GM12875 (cell line): ENCODE measurements at regions not wholly inside any gene's neighbourhood (a gene's known extent, or its start where the extent isn't known, plus 50 kb on each side); places are given as distances from the start of the nearest gene placed in this dataset.

Experiments
- H3K4me3 ChIP-seq: one replicate; pipeline ENCODE4 v1.5.1; 2011; ENCODE audit warnings: low read depth, low read length, control low read depth
- TF ChIP-seq, protein P1 (sequence below): IDR thresholded peaks from 2 replicates; pipeline ENCODE4 v1.5.1; 2011; ENCODE audit warnings: low read depth, mild to moderate bottlenecking, control low read depth, inconsistent platforms, low read length, moderate library complexity, borderline replicate concordance; ENCODE audit not compliant: insufficient read depth

DNA sequence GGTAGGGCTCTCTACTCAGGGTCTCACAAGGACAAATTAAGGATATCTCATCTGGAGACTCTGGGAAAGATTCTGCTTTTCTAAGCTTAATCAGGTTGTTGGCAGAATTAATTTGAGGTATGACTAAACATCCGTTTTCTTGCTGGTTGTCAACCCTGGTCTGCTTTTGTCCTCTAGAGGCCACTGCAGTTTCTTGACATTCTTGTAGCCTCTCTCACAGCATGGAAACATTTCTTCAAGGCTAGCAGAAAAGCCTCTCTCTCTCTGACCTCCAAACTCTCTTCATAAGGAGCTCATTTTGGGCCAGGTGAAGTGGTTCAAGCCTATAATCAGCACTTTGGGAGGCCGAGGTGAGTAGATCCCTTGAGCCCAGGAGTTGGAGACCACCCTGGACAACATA is 749.5 kb upstream of the PCDH7 start:
- TF ChIP-seq, protein P1, sequence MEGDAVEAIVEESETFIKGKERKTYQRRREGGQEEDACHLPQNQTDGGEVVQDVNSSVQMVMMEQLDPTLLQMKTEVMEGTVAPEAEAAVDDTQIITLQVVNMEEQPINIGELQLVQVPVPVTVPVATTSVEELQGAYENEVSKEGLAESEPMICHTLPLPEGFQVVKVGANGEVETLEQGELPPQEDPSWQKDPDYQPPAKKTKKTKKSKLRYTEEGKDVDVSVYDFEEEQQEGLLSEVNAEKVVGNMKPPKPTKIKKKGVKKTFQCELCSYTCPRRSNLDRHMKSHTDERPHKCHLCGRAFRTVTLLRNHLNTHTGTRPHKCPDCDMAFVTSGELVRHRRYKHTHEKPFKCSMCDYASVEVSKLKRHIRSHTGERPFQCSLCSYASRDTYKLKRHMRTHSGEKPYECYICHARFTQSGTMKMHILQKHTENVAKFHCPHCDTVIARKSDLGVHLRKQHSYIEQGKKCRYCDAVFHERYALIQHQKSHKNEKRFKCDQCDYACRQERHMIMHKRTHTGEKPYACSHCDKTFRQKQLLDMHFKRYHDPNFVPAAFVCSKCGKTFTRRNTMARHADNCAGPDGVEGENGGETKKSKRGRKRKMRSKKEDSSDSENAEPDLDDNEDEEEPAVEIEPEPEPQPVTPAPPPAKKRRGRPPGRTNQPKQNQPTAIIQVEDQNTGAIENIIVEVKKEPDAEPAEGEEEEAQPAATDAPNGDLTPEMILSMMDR = no peak
- no peak overlapping the region for H3K4me3 ChIP-seq

DNA sequence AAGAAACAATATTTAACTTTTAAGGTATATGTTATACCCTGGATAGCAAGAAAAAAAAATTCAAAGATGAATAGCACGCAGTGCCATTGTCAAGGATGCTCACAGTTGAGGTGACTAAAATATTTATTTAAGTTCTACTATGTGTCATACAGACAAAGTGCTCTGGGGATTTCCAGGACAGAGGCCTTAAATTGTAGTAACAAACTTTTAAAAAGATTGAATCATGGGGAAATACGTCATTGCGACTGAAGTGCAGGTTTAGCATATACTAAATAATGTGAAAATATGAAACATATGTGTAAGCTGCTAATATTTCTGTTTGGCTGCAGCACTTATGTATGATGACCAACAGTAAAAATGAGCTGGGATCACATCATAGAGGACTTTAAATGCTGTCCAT is 748.0 kb upstream of the PCDH7 start:
- TF ChIP-seq, protein P1 = no peak
- no peak overlapping the region for H3K4me3 ChIP-seq

DNA sequence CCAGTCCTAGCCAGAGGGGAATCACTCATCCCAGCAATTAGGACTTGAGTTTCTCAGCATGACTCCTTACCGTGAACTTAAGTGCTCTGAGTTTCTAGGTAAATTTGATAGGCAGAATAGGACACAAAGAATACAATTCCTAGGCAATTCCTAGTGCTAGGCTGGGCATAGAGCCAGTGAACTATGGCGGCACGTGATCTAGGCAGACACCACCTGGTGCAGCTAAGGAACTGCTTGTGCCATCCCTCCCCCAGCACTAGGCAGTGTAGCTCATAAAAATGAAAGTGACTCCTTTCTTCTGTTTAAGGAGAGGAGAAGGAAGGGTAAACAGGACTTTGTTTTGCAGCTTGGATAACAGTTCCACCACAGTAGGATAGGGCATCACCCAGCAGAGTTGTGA is 736.3 kb upstream of the PCDH7 start:
- H3K4me3 ChIP-seq = no peak overlapping the region

DNA sequence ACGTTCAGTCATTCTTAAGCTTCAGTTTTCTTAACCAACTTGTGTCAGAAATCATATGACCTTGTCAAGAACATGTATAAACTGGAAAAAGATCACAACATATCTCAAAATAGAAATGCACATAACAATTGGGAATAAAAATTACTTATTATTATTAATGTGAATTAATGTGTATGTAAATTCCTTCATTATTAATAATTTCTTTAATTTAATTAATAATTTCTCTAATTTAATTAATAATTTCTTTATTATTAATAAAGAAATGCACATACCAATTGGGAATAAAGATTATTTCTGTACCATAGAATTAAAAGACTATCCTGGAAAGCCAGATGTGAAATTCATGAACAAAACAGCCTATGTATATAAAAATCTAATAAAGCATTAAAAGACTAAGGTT is 718.5 kb upstream of the PCDH7 start:
- TF ChIP-seq, protein P1 = no peak
- H3K4me3 ChIP-seq = no peak overlapping the region

More for the DNA sequence above, 736.3 kb upstream of the PCDH7 start:
- TF ChIP-seq, protein P1 = no peak

DNA sequence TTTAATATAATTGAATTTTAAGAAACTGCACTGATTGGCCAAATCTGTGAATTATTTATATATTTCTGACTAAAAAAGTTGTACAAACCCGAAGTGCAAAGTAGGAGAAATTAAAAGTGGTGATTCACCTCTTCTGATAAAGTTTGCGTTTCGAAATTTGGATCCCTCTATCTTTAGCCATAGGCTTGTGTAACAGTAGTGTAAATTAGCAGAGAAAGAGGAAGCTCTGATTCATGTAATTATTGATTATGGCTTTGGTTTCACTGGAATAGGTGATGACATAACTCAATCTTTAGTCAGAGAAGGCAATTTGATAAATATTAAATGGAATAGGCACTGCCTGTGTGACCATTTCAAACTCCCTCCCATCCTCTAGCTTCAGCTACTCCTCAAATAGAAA is 717.8 kb upstream of the PCDH7 start:
- no peak overlapping the region for H3K4me3 ChIP-seq
- TF ChIP-seq, protein P1 = no peak

DNA sequence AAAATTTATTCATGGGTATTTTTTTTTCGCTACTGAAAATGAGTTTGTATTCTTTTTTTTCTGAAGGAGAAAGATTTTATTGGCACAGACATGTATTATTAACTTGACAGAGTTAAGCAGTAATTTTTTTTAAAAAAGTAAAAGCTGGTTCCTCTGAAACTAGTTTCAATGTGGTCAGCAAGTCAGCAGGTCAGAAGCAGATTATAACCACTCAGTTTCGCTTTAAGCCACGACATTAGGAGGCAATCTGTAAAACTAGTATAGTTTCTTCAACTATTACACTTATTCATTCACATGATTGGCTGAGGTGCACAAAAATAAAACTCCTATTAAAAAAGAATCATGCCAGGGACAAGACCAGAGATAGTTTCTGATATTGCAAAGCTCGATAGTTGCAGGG is 714.2 kb upstream of the PCDH7 start:
- no peak overlapping the region for H3K4me3 ChIP-seq
- TF ChIP-seq, protein P1 = no peak

DNA sequence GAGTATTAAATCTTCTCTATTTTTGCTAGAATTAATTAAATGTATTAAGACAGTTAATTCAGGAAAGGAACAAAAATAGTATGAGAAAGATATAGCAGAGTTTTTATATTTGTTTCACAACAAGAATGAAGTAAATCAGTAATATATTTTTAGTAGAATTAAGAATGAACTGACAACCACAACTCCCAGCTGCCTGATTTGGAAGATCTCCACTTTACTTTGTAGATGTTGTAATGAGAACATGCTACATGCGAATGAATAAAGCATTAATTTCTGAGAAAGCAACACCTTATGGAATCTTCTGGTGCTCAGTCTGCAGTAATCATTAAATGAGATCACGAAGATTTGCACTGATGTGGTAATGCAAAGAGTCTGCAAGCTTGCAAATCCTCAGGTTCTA is 695.6 kb upstream of the PCDH7 start:
- TF ChIP-seq, protein P1 = no peak
- H3K4me3 ChIP-seq = no peak overlapping the region
